Umbilical cord (tissue), 1 donor: ENCODE measurements at regions not wholly inside any gene's neighbourhood (a gene's known extent, or its start where the extent isn't known, plus 50 kb on each side); places are given as distances from the start of the nearest gene placed in this dataset.

Source experiments
- DNase-seq: peaks from one replicate; pipeline ENCODE4 v3.0.0-alpha.2; 2015; ENCODE audit warnings: low spot score

DNA sequence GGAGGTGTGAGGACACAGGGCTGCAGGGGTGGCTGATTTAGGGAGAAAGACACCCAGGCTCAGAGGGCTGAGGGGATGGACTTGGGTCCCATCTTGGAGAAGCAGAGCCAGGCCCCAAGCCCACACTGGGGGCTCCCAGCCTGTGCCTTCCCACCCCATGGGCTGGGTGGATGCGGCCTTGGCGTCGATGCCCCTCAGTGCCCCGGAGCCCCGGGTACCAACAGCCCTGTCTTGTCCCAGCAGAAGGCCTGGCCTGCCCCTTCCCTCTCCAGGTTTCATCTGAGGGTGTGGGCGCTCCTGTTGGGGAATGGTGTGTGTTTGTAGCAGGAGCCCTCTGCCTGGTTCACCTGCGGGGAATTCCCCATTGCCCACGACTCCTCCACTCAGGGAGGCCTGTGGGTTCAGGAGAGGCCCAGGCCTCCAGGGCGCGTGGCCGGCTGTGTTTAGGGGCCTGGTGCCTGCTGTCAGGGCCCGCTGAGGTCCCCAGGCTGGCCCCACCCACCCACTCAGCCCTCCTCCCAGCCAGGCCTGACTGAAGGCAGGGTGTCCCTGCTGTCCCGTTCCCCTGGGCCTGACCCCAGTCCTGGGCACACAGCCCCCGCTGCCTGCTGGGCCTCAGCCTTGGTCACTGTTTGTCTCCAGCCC lies 51.1 kb upstream of the BEGAIN start:
- DNase-seq: no peak

GRCh38 chr14:100639280-100639679 lies 52.1 kb upstream of the BEGAIN start:
- no peak for DNase-seq

DNA sequence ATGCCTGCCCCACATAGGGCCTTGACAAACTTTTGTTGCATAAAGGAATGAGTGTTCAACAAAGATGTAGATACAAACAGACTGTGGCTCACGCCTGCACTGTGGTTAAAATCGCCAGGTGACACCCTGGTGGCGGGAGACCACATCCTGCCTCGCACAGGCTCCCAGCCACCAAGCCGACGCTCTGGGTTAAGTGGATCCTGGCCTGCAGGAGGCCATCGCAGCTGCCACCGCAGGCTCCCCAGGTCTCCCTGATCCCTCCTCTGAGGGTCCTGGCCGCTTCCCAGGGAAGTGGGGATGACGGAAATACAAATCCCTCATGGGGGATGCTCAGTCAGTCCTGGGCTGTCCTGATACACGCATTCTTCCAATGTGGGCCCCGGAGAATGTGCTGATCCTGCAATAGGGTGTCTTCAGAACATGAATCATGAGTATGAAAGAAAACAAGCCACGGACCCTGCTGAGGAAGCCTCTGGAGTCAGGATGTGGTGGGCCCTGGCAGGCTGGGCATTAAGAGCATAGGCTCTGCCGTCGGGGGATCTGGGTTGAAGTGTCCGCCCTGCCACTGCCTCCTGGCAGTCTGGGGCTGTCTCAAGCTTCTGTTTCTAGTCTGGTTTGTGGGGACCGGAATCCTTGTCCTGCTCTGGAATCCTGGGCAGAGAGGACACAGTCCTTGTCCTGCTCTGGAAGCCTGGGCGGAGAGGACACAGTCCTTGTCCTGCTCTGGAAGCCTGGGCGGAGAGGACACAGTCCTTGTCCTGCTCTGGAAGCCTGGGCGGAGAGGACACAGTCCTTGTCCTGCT lies 53.5 kb upstream of the BEGAIN start:
- DNase-seq: no peak

GRCh38 chr14:100641274-100641860 lies 54.1 kb upstream of the BEGAIN start:
- no peak for DNase-seq

- DNase-seq: no peak
Measured at GRCh38 chr14:100643426-100643825, 56.2 kb upstream of the BEGAIN start.

GRCh38 chr14:100644383-100644782 lies 57.2 kb upstream of the BEGAIN start:
- DNase-seq: no peak

- DNase-seq: no peak
Measured at GRCh38 chr14:100644784-100645183, 57.6 kb upstream of the BEGAIN start.

DNA sequence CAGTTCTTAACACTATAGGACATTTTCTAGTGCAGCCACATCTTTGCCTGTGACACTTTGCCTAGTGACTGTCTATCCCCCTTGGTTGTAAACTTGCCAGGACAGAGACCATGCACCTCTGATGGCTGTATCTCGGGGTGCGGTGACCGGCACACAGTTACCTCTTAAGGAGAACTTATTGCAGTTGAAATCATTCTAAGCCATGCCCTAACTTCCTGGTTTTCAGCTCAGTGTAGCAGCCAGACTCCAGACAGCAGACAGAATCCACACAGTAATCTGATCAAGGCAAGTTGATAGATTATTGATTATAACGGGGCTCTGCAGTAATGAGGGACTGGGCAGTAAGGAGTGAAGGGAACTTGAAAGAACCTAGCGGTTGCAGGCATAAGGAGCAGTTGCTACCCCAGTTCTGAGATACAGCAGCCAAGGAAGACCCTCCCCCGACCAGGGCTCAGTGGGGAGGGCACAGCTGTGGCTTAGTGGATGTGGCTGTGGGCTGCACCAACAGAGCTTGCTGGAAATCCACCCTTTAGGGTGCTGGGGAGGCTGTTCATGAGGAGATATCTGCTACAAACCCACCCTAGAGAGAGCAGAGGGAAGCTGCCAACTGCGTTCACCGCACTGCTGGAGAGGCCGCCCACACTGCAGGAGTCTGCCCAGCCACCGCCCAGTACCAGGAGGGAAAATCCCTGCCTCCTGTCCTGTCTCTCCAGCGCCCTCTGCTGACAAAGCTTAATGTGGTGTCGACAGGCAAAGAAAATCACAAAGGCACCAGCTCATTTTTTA lies 58.2 kb upstream of the BEGAIN start:
- DNase-seq: peak; percentile 87

GRCh38 chr14:100645982-100646314 lies 58.7 kb upstream of the BEGAIN start:
- DNase-seq: no peak

DNA sequence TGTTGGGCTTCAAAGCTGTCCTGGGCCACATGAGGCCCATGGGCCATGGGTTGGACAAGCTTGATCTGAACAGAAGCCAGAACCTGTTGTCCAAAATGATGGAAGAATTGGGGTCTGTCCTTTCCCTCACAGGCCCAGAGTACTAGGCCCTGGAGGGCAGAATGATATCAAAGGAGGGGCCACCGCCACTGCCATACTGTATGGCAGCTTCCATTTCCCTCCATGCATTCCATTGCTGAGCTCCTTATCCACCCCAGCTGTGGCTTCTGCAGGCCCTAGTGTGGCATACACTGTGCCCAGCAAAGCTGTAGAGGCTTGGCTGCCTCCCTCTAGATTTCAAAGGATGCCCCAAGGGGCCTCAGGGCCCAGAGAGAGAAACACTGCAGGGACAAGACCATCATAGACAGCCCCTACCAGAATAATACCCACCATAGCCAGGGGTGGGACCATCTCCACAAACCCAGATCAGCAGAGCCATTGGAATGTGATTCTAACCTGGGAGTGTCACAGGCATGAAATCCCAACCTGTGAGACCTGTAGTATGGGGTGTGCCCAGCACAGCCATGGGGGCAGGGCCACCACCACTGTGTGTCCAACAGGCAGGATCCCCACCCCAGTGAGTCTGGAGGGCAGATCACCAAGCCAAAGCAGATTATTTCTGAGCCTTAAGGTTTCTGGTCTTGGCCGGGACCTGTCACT lies 61.4 kb upstream of the BEGAIN start:
- DNase-seq: no peak

DNA sequence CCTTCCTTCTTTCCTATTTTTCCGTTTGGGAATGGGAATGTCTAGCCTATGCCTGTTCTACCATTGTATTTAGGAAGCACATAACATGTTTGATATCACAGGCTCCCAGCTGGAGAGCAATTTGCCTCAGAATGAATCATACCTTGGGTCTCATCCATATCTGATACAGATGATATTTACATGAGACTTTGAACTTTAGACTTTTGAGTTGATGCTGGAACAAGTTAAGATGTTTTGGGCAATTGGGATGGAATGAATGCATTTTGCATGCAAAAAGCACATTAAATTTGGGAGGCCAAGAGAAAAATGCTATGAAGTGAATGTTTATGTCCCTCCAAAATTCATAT lies 61.9 kb upstream of the BEGAIN start:
- no peak for DNase-seq

- DNase-seq: no peak
Measured at GRCh38 chr14:100651999-100652508, 64.8 kb upstream of the BEGAIN start.

DNA sequence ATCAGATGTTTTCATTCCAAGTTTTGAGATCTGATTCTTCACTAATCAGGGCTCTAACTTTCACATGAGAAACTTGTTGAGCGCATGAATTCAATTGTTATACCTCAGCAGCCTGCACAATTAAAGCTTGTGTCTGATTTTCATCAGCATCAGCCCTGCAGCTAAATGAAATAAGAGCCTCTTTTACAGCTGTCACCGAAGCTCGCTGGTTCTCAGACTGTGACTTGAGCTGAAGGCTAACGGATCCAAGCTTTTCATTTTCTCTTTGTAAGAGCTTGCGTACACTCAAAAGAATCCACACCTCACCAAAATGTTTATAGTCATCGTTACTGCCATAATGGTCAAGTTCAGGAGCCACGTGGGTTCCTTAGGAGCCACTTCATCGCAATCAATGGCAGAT lies 65.5 kb upstream of the BEGAIN start:
- DNase-seq: no peak

GRCh38 chr14:100653409-100653808 lies 66.2 kb upstream of the BEGAIN start:
- DNase-seq: no peak

GRCh38 chr14:100654025-100654813 lies 67.0 kb upstream of the BEGAIN start:
- no peak for DNase-seq

DNA sequence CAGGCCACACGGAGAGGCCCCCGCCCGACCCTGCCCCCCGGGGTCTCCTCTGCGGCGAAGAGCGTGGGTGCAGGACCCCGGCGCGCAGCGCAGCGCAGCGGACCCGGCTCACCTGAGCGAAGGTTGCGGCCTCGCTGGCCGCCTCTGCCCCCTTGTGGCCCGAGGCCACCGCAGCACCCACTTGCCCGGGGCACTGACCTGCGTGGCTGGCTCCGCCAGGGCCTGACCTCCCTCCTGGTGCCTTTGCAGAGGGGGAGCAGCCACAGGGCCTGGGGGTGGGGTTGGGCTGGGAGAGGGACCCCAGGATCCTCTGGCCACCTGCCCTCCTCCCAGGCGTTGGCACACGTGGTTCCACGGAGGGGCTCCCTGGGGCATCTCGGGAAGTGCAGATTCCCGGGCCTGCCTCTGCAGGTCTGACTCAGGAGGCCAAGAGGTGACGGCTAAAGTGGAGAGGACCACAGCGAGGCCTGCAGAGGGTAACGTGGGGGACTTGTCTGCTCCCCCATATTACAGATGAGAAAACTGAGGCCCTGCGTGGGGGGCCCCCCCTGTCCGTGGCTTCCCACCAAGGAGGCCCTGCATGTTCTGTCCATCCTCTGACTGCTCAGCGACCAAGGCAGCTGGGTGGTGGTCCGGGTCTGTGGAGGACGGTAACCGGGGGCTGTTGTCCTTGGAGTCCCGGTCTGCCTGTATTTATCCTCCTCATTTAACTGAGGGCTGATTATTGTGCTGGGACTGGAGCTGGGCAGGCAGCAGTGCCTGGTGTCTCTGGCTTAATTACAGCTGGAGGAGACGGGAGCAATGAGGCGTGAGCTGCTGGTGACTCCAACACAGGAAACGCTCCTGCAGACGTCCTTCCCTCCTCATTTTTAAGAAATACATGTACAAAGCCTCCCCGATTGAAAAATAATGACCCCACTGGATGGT lies 67.9 kb upstream of the BEGAIN start:
- no peak for DNase-seq

GRCh38 chr14:100655741-100656085 lies 68.5 kb upstream of the BEGAIN start:
- DNase-seq: no peak

DNA sequence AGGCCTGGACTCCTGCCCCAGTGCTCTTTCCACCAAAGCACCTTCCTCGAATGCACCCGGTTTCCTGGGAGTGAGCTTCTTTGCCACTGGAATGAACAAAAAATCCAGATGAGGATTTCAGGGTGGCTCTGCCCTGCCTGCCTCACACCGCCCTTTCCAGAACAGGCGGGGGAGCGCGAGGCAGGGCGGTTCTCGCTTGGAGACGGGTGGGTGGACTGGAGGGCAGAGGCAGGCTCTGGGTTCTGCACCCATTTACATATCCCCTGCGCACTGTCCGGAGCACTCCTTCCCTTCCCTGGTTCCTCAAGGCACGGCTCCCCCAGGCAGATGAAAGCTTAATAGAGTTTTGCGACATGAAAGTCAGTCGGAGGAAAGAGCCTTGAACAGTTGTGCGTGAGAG lies 69.7 kb upstream of the DLK1 start:
- no peak for DNase-seq

DNA sequence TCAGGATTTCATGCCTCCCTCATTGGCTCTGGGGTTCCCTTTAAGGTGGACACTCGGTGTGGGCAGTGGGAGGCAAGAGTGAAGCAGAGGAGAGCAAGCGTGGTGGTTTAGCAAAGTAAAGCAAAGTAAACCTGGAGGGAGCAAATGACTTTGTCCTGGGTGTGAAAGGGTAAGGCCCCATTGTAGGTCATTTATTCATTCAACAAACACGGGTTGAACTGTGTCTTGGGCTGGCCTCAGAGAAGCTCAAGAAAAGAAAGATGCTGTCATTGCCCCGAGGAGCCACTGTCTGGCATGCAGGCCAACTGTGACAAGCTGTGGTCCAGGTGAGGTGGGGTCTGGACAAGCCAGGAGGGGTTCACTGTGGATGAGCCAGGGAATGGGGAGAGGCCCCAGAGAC lies 68.9 kb upstream of the DLK1 start:
- no peak for DNase-seq
